ENCODE measurements at regions not wholly inside any gene's neighbourhood (a gene's known extent, or its start where the extent isn't known, plus 50 kb on each side); places are given as distances from the start of the nearest gene placed in this dataset.
A peak's percentile ranks its signal among the peaks of the same experiment; 100 is the strongest.

GRCh38 chr16:31714903-31715504 is 158.6 kb upstream of the ZNF267 start:
- no peak overlapping the region for H3K4me3 ChIP-seq (ENCODE audit: insufficient read depth, low read length, poor library complexity, severe bottlenecking)

GRCh38 chr16:31715915-31716314 is 157.7 kb upstream of the ZNF267 start:
- no peak overlapping the region for H2AFZ ChIP-seq (ENCODE audit: low read depth, low read length, severe bottlenecking)

More at GRCh38 chr16:31714903-31715504, 158.6 kb upstream of the ZNF267 start:
- TF ChIP-seq CTCF (IDR thresholded peaks at IDR 0.05; ENCODE audit: insufficient read depth, low read length, poor library complexity, severe bottlenecking), result no peak
- TF ChIP-seq EZH2phosphoT487 (conservative IDR thresholded peaks at IDR 0.05; ENCODE audit: low read length), result no peak
- no peaks in the 10 kb centered on the region for H3K27me3 ChIP-seq (ENCODE audit: low read length)
- no peaks in the 10 kb centered on the region for H3K36me3 ChIP-seq (ENCODE audit: low read length)
- H3K79me2 ChIP-seq (ENCODE audit: insufficient read depth, low read length), result peaks cover 46% of the 10 kb centered on the region
- H3K9me3 ChIP-seq (ENCODE audit: insufficient read depth, low read length), result no peaks in the 10 kb centered on the region
- peak overlapping the region; percentile 74 for H3K4me2 ChIP-seq (ENCODE audit: low read depth, low read length, poor library complexity, severe bottlenecking)
- H3K9ac ChIP-seq (ENCODE audit: low read length), result no peak overlapping the region
- H2AFZ ChIP-seq (ENCODE audit: low read depth, low read length, severe bottlenecking), result no peak overlapping the region
- no peaks in the 10 kb centered on the region for H3K9me2 ChIP-seq (replicated peaks; ENCODE audit: insufficient read depth, low read length)
- H3F3A ChIP-seq (ENCODE audit: insufficient read depth), result no peaks in the 10 kb centered on the region
- H3K27ac ChIP-seq (ENCODE audit: low read depth, low read length), result no peak overlapping the region
- H4K20me1 ChIP-seq (ENCODE audit: low read depth, low read length), result no peaks in the 10 kb centered on the region

GRCh38 chr16:31718998-31719397 is 154.6 kb upstream of the ZNF267 start:
- Histone ChIP-seq H3K4me3 (ENCODE audit: insufficient read depth, low read length, poor library complexity, severe bottlenecking) (no peak overlapping the region), H3K9me3 (ENCODE audit: insufficient read depth, low read length) (no peaks in the 10 kb centered on the region), H3K27me3 (ENCODE audit: low read length) (no peaks in the 10 kb centered on the region), H3K4me2 (ENCODE audit: low read depth, low read length, poor library complexity, severe bottlenecking) (no peak overlapping the region), H3K27ac (ENCODE audit: low read depth, low read length) (no peak overlapping the region), H3K9ac (ENCODE audit: low read length) (no peak overlapping the region), H3K79me2 (ENCODE audit: insufficient read depth, low read length) (peaks cover 42% of the 10 kb centered on the region), H3F3A (ENCODE audit: insufficient read depth) (peaks cover 3% of the 10 kb centered on the region; the same call in 1 of the 2 replicates), H3K36me3 (ENCODE audit: low read length) (peaks cover 10% of the 10 kb centered on the region; the same call in 1 of the 2 replicates), H3K9me2 (replicated peaks; ENCODE audit: insufficient read depth, low read length) (no peaks in the 10 kb centered on the region), H2AFZ (ENCODE audit: low read depth, low read length, severe bottlenecking) (no peak overlapping the region), H4K20me1 (ENCODE audit: low read depth, low read length) (no peaks in the 10 kb centered on the region)
- TF ChIP-seq CTCF (IDR thresholded peaks at IDR 0.05; ENCODE audit: insufficient read depth, low read length, poor library complexity, severe bottlenecking) (no peak), EZH2phosphoT487 (conservative IDR thresholded peaks at IDR 0.05; ENCODE audit: low read length) (no peak)

More at GRCh38 chr16:31715915-31716314, 157.7 kb upstream of the ZNF267 start:
- no peak overlapping the region for H3K4me3 ChIP-seq (ENCODE audit: insufficient read depth, low read length, poor library complexity, severe bottlenecking)
- no peak overlapping the region for H3K9ac ChIP-seq (ENCODE audit: low read length)
- no peak overlapping the region for H3K27ac ChIP-seq (ENCODE audit: low read depth, low read length)
- H3K36me3 ChIP-seq (ENCODE audit: low read length), result no peaks in the 10 kb centered on the region; the same call in 1 of the 2 replicates
- TF ChIP-seq EZH2phosphoT487 (conservative IDR thresholded peaks at IDR 0.05; ENCODE audit: low read length) (no peak), CTCF (IDR thresholded peaks at IDR 0.05; ENCODE audit: insufficient read depth, low read length, poor library complexity, severe bottlenecking) (no peak)
- peaks cover 46% of the 10 kb centered on the region for H3K79me2 ChIP-seq (ENCODE audit: insufficient read depth, low read length)
- H3K27me3 ChIP-seq (ENCODE audit: low read length), result no peaks in the 10 kb centered on the region
- no peak overlapping the region for H3K4me2 ChIP-seq (ENCODE audit: low read depth, low read length, poor library complexity, severe bottlenecking)
- H3K9me3 ChIP-seq (ENCODE audit: insufficient read depth, low read length), result no peaks in the 10 kb centered on the region
- H4K20me1 ChIP-seq (ENCODE audit: low read depth, low read length), result no peaks in the 10 kb centered on the region
- H3F3A ChIP-seq (ENCODE audit: insufficient read depth), result 0 out of 2 replicates have a peak, but pooled peaks cover under 1% of the 10 kb centered on the region
- H3K9me2 ChIP-seq (replicated peaks; ENCODE audit: insufficient read depth, low read length), result no peaks in the 10 kb centered on the region

Measured in SU-DHL-6 (cell line).